HG03575 (cell line): ENCODE measurements at regions not wholly inside any gene's neighbourhood (a gene's known extent, or its start where the extent isn't known, plus 50 kb on each side); places are given as distances from the start of the nearest gene placed in this dataset.
"Not testable (repeated sequence)": the region's sequence is repeated elsewhere in the genome, so short reads cannot be mapped to it uniquely, and the experiment has no call there.

Experiments
- ATAC-seq: cut with Tn5 transposase; IDR thresholded peaks from one replicate; pipeline ENCODE4 v1.9.1; 2021; ENCODE audit not compliant: unreplicated experiment, insufficient number of reproducible peaks, low FRiP score; ENCODE audit errors: extremely low read depth

DNA sequence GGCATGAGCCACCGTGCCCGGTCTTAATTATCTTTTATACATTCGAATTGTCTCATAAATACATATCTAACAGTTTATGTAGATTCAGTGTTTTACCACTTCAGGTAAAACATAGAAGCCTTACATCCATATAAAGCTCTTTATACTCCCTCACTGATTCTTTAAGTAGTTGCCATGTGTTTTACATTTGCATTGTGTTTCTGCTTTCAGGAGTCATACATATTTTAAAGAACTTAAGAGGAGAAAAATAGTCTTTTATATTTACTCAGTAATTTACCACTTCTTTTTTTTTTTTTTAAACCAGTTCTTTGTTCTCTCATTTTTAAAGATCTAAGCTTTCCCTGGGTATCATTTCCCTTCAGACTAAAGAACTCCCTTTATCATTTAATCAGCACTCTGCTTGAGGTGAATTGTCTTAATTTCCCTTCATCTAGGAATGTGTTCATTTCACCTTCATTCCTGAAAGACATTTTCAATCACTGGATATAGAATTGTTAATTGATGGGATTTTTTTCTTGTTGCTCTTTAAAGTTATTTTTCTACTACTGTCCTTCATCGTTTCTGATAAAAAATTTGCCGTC, 127.1 kb upstream of the XIST start:
- no peak for ATAC-seq

DNA sequence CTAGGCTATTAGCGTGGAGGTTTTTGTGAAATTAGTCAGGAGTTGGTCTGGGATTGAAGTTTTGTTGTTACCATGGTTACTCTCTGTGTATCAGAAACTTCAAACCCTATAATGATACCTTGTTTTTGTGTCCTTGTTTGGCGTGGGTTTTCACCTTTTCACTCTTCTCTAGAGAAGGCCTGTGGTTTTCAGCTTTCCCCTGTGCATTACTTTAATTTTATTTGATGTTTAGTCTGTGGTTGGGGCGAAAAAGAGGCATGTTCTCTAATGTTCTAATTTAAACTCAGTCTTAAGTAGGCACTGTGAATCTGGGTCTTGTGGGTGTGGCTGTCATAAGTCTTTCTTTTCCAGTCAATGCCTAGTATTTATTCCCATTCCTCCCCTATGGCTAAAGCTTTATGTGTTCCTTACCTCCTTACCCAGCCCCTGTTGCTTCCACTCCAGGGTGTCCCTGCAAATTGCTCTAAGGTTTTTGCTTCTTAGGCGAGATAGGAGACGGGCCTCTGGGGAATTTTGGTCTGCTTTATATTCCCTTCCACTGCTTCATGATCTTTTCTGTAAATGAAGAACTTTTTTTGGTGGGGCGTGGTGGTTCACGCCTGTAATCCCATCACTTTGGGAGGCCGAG, 125.1 kb upstream of the XIST start:
- peak; percentile 93 for ATAC-seq

DNA sequence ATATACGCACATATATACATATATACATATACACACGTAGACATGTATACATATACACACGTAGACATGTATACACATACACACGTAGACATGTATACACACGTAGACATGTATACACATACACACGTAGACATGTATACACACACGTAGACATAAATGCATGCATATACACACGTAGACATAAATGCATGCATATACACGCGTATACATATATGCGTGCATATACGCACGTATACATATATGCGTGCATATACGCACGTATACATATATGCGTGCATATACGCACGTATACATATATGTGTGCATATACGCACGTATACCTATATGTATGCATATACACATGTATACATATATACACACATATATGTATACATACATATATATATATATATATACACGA, 114.9 kb upstream of the XIST start:
- ATAC-seq = not testable (repeated sequence)

DNA sequence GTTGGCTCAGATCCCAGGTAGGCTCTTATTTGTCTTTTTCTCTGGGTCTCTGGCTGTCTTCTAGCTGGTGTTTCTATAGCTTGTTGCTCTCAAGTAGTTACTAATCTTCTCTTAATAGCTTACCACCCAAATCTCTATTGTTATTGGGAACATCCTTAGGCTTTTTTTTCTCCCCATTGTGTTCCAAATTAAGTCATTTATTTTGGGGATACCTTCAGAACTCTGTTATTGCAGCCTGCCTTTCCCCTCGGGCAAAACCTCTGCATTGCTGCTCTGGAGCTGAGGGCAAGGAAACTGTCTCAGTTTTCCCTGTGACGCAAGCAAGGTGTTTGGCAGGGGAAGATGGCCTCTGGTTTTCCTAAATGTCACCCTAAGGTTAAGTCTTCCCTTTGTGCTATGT, 113.3 kb upstream of the XIST start:
- no peak for ATAC-seq

DNA sequence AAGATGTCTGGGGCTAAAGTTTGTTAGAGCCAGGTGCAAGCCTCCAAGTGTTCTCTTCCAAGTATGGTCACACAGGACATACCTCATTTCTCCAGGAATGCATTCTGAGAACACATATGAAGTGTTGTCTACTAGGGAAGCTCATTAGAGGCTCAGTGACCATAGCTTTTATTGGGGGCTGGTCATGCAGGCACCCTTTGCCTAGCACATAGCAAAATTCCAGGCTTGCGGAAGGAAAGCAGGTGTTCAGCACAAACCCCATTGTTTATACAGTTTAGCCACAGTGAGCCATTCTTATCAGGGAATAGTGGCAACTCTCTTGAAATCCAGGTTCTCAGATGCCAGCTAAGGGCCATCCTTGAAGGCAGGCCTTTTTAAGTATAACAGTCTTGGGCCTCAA, 112.1 kb upstream of the XIST start:
- no peak for ATAC-seq

DNA sequence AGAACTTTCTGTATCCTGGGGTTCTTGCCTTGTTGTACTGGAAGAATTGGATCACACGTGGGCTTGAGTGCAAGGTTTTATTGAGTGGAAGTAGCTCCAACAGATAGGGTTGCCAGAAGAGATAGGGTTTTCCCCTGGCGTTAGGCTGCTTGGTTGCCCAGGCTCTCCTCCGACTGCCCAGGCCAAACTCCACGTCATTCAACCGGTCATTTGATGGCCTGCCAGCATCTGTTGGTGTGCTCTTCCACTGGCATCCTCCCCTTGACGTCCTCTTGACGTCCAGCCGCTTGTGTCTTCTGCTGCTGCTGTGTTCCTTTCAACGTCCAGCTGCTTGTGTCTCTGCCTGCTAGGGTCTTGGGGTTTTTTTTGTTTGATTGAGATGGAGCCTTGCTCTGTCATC, 111.2 kb upstream of the XIST start:
- ATAC-seq = no peak

DNA sequence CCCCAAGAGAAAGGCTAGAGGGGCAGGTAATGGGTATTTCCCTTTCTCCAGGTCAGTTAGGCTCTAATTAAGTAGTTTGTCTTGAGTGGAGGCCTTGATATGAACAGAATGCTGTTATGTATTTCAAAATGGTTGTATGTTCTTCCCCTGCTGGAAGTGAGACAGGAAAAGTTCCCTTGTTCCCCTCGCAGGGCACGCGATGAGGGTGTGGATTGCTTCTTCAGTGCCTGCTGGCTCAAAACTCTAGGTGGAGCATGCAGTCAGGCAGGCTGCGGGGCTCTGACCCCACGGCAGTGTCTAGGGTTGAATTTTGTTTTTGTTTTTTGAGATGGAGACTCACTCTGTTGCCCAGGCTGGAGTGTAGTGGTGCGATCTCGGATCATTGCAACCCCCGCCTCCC, 110.4 kb upstream of the XIST start:
- ATAC-seq = no peak

DNA sequence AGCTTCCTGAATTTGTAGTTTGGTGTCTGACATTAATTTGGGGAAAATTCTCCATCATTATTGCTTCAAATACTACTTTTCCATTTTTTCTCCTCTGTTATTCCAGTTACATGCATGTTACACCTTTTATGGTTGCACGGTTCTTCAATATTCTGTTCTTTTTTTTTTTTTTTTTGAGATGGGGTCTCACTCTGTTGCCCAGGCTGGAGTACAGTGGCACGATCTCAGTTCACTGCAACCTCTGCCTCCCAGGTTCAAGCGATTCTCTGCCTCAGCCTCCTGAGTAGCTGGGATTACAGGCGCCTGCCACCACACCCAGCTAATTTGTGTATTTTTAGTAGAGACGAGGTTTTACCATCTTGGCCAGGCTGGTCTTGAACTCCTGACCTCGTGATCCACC, 109.4 kb upstream of the XIST start:
- ATAC-seq = not testable (repeated sequence)

DNA sequence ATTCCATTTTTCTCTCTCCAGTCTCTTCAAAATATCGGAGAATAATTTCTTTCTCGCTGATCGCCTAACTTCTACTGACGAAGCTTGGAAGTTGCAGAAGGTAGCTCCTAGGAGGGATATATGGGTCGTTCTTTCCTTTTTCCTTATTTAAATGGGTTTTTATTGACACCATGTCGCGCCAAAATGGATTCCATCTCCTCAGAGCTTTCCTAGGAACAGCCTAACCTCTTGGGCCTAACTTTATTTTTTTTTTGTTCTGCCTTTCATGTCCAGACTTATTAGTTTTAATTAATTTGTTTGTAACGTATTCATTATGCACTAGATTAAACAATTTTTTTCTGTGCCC, 92.0 kb upstream of the XIST start:
- ATAC-seq = no peak

DNA sequence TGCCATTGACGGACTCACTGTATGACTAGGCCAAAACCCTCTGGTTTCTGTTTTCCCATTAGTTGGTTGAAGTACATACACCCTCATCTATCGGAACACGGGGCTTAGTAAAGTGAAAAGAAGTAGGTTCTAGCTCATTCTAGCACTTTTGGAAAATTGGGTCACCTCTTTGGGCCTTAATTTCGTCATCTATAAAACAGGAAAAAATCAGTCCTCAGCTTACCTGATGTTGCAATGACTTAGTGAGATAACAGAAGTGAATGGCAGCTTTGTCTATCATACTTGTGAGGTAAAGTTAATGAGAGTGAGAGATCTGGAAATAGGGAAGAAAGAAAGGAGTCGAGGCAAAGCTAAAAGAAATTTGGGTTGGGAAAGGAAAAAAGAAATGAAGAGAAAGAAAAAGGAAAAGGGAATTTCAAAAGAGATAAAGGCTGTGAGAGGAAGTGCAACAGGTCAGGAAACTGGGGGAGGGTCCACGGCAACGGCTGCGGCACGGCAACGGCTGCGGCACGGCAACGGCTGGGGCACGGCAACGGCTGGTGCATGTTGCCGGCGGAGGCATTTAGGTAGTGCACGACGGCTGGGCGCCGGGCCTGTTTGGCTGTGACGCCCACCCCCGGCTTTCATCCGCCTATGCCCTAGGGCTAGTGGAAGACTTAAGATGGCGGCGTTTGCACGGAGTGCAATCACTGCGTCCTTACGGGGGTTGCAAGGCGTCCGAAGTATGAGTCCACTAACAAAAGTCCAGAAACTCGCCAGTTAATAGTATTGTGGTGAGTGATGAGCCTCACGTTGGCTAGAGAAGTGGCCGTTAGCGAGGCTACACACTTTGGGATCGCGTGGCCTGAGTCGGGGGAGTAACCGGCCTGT, 91.4 kb upstream of the XIST start:
- peak; percentile 94 for ATAC-seq

DNA sequence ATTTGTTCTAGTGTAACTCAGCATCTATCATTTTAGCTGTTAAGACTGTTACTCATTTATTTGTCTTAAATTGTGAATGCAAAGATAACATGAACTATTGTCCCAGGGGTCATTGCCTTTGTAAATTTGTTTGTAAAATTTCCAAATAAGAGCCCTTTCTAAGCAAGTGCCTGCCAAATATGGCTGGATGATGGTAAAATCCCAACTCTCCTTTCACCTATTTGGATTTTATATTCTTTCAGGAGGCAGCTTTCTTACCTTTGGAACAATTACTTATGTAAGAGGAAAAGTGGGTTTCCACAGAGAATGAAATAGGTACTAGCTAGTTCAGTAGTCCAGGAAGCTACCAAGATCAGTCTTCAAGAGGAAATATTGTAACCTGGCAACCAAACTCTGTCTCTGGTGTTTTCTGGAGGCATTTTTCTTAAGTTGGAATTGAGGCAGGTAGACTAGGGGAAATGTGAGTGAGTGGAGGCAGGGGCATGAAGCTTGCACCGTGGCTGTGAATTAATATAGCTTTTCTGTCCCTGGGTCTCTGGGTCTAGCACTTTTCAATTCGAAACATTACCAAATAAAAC, 88.5 kb upstream of the XIST start:
- ATAC-seq = no peak

DNA sequence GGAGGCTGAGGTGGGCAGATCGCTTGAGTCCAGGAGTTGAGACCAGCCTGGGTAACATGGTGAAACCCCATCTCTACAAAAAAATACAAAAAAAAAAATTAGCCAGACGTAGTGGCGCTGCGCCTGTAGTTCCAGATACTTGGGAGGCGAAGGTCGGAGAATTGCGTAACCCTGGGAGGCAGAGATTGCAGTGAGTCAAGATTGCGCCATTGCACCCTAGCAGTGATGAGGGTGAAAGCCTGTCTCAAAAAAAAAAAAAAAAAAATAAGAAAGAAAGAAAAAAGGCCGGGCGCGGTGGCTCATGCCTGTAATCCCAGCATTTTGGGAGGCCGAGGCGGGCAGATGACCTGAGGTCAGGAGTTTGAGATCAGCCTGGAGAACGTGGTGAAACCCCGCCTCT, 85.3 kb upstream of the XIST start:
- ATAC-seq = not testable (repeated sequence)

DNA sequence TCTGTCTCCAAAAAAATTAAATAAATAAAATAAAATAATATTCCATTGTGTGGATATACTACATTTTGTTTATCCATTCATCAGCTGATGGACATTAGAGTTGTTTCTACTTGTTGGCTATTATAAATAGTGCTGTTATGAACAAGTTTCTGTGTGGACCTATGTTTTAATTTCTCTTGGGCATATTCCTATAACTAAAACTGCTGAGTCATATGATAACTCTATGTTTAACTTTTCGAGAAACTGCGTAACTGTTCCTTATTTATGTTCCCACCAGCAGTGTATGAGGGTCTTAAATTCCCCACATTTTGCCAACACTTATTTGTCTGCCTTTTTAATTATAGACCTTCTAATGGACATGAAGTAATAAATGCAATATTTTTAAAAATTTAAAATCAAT, 80.0 kb upstream of the XIST start:
- no peak for ATAC-seq

DNA sequence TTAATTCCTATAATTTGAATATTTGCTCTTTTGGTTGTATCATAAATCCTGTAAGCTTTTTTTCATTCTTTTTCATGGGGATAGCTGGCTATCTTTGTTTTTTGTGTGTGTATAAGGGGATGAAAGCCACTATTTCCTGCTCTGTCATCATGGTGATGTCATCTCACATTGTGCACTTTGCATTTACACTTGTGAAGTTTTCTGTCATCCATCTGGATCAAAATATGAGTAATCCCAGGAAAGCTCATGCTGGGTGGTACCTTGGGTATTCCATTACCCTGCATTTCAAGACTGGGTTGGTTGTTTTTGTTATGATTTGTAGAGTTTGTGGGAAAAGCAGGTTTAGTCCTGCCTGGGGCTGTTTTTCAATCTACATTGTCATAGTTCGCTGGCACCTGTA, 77.8 kb upstream of the XIST start:
- no peak for ATAC-seq

DNA sequence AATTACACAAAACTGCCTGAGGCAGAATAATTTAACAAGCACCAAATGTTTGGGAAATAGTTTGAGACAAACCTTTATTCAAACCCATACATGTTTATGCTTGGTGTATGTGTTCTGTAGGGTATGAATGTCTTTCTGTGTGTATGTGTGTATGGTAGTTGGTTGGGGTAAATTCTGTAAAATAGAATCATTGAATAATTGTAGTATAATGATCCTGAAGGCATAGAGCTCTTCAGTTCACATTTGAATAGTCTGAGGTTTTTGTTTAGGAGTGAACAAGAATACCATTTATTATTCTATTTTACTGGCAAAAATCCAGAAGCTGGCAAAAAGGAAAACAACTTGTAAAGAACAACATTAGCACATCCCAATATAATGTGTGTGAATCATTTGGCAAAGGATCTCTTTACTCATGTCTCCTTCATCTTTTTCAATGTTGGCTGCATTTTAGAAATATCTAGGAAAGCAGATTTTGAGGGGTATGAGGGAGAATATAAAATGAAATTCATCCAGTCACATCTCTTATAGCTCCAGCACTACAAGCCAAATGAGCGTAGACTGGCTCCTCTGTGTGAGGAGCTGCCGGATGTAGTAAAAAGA, 70.4 kb upstream of the XIST start:
- ATAC-seq = no peak

DNA sequence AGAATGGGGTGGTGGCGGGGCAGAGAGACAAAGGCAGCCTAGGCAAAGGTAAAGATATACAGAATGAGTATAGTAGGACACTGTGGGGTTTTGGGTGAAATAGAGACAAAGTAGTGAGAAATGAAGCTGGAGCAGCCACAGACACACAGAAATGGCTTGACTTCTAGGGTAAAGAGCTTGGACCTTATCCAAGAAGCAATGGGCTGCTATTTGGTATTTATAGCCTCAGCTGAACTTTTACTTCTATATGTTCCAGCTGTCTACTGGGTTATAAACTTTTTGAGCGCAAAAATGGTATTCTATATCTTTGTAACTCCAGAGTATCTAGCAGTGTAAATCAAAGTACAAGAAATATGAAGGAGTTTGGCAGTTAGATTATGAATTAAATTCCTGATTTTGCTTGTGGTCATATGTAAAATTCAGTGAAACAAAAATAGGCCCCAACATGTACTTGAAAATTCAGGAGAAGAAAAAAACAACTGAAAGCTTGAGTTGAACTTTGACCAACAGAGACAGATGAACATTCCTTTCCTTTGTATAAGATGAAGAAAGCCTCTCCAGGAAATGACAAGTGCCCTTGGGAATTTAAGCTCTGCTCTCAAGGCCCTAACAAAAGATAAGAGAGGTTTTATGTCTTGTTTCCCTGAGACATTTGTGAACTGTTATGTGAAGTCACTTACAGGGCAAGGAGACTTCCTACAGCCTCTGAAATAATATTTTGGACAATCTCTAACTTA, 64.6 kb upstream of the XIST start:
- no peak for ATAC-seq

DNA sequence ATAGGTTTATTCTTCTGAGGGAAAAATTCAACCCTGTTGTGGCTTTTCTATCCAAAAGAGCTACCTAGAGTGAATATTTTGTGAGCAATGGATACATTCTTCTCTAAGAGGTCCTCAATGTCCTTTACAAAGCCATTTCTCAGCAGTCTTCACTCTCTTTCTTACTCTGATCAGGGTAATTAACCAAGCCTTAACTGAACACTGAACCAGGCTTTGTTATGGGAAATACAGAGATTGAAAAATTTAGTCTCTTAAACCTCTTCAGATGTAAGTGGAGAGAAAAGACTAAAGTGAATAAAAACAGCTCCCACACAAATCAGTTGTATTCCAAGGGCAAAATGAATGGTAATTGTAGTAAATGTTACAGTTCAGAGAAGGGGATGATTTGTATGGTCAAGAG, 64.0 kb upstream of the XIST start:
- no peak for ATAC-seq

DNA sequence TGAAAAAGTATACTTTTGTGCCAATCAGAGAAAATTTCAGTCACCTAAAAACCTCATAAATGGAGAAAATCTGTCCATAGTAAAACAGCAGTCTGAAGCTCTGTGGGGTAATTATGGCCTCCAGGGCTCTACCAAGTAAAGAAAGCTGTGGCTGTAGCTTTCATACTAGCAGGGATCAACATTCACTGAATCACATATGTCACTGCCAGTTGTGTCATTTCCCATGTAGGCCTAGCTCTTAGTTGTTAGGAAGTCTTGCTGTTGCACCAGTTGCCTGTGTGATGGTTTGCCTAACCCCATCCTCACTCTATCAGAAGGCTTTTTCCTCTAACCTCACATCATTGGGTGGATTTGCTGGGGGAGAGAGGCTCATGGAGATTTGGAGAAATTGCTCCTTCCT, 62.3 kb upstream of the XIST start:
- not testable (repeated sequence) for ATAC-seq

DNA sequence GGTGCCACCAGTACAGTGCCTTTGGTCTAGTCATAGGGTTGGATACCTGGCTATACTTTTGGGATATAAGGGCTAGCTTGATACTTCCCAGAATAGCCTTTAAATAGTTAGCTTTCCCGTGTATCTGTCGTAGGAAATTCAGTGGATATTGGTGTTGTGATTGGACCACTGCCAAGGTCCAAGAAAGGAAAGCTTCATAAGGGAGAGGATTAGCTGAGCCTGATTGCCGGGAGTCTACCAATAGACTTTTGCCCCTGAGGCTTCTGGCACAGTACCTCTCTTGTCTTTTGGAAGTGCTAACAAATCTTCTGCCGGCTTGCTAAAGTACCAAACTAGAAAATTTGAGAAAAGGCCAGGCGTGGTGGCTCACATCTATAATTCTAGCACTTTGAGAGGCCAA, 61.1 kb upstream of the XIST start:
- ATAC-seq = no peak
